Omental fat pad (tissue), 3 donors: ENCODE measurements at regions not wholly inside any gene's neighbourhood (a gene's known extent, or its start where the extent isn't known, plus 50 kb on each side); places are given as distances from the start of the nearest gene placed in this dataset.

ENCODE experiments used
- ATAC-seq: fragments of 150-250 bp; one replicate; pipeline ENCODE4 v1.9.1; 2016; ENCODE audit warnings: mild to moderate bottlenecking, moderate library complexity; ENCODE audit not compliant: low FRiP score
- DNase-seq: peaks from one replicate; pipeline ENCODE4 v3.0.0-alpha.2; 2019; ENCODE audit warnings: low spot score
- TF ChIP-seq, protein P1 (sequence below), 3 donors: fragments of 450-650 bp; IDR thresholded peaks; one replicate each; pipeline ENCODE4 v1.5.1; 2016 to 2017; ENCODE audit warnings: antibody characterized with exemption in 3 of 3, mild to moderate bottlenecking in 3 of 3, moderate library complexity in 2 of 3

DNA sequence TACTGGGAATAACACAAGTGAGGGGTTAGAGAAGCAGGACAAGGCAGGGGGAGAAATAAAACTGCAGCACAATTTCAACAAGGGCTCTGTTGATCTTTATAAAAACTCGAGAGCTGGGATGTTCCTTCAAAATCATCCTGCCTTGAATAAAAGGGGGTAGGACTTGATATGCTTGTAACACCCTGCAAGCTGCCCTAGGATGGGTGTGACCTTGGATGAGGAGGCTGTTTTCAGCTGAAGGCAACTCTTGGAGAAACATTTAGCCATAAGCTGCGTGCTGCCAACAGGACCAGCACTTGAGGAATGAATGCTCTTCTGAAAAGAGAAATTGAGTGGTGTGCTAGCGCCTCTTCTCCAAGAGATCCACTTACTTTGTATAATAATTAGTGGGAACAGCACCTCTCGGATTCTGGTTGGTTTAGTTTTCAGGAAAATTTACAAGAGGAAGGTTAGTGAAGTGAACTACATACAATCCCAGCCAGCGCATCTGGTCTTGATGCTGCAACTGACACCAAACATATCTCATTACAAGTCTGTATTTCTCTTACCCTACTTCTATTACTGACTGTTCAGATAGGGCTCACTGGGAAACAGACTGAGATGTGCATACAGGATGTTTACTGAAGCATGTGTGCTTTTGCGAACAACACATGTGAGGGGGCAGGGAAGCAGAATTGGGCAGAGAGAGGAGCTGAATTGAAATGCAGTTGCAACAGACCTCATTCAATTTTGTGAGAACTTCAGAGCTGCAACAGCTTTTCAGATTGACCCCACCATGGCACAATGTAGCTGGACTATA lies 643.0 kb upstream of the GOLIM4 start:
- ATAC-seq (no peak), DNase-seq (no peak)
- TF ChIP-seq, protein P1, sequence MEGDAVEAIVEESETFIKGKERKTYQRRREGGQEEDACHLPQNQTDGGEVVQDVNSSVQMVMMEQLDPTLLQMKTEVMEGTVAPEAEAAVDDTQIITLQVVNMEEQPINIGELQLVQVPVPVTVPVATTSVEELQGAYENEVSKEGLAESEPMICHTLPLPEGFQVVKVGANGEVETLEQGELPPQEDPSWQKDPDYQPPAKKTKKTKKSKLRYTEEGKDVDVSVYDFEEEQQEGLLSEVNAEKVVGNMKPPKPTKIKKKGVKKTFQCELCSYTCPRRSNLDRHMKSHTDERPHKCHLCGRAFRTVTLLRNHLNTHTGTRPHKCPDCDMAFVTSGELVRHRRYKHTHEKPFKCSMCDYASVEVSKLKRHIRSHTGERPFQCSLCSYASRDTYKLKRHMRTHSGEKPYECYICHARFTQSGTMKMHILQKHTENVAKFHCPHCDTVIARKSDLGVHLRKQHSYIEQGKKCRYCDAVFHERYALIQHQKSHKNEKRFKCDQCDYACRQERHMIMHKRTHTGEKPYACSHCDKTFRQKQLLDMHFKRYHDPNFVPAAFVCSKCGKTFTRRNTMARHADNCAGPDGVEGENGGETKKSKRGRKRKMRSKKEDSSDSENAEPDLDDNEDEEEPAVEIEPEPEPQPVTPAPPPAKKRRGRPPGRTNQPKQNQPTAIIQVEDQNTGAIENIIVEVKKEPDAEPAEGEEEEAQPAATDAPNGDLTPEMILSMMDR (IDR thresholded peaks at IDR 0.05), result no peak

DNA sequence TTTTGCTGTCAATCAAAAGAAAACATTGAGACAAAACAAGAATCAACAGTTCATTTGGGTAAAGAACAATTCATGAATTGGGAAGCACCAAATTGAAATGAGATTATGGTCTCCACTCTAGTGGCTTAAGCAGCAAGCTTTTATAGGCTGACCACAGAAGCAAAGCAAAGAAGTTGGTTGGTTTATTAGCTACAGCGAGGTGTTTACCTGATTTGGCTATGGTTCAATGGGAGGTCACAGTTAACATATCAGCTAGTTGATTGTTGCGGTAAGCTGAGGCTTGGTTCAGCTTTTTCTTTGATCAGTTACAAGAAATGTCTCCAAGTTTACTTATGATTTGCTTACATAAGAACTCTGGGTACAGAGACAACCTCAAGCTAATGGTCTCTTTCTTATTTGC lies 640.5 kb upstream of the GOLIM4 start:
- DNase-seq, result no peak
- TF ChIP-seq, protein P1 (IDR thresholded peaks at IDR 0.05), result no peak
- ATAC-seq, result no peak

DNA sequence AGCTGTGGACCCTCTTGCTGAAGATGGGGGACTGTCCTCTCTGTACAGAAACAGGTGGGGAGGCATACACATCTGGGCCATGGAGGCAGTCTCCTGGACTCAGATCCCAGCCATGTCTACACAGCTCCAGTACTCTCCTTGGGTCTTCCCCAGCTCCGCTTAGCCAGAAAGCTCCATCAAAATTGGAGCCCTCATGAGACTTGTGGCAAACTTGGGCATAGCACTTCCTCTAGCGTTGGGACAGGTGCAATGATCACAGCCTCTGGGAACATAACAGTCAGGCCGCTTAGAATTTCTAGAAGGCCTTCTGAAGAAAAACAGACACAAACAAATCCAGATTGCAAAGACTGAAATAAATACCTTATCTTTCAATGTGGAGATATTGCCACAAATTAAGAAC lies 634.3 kb upstream of the GOLIM4 start:
- TF ChIP-seq, protein P1 (IDR thresholded peaks at IDR 0.05), result no peak
- ATAC-seq (no peak), DNase-seq (no peak)

DNA sequence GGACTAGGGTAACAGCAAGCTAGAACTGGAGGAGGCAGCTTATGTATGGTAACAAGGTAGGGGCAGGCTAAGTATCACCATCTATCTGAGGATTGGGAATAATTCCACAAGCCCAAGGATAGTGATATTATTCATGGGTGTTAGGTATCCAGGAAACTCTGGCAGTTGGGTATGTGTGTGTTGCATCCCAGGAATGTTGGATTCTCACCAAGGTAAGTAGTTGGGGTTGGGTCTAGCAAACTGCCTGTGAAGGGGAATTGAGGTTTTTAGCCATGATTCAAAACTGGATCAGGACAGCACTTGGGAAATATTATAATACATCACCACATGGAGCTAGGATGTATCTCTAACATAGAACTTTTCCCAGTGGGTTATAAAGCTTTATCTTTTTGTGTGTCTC lies 626.4 kb upstream of the GOLIM4 start:
- no peak for ATAC-seq
- TF ChIP-seq, protein P1 (IDR thresholded peaks at IDR 0.05), result no peak
- DNase-seq, result no peak

DNA sequence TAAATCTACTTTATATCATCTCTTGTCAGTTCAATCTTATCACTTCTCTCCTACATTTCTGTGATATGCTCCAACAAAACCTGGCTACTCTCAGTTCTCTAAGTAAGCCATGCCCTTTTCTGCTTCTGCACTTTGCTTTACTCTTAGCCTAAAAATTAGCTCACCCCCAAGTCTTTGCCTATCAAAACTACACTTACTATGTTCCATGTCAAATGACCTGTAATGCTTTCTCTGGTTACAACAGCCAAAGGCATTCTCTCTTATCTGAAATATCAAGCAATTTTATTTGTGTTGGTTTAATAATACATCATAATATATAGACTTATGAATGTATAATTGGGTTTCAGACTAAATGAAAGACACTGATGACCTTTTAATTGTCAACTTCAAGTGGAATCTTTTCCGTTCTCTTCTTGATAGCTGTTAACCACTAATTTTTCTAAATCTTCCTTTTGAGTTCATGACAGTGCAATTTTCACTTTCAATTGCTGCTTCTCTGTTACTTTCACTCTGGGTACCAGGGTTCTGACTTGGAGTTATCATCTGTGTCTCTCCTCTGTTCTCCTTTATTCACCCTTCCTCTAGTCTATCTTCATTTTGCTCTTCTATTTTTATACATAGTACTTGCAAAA lies 619.0 kb upstream of the GOLIM4 start:
- ATAC-seq, result no peak
- DNase-seq, result no peak
- TF ChIP-seq, protein P1 (IDR thresholded peaks at IDR 0.05), result no peak

DNA sequence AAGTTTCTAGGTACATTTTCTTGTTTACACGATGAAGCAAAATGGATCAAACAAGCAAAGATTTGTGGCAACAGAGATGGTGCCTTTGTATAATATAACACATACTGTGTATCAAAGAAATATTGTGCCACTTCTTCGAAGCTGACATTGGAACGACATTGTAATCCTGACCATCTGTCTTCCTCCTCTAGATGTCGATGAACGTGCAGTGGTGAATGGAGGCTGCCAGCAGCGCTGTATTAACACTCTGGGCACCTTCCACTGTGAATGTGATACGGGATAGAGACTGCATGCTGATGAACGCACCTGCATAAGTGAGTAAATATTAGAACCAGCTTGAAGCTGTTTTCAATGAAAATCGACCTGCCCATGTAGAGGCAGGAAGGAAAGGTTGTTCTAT lies 613.3 kb upstream of the GOLIM4 start:
- DNase-seq (no peak), ATAC-seq (no peak)
- TF ChIP-seq, protein P1 (IDR thresholded peaks at IDR 0.05), result no peak

DNA sequence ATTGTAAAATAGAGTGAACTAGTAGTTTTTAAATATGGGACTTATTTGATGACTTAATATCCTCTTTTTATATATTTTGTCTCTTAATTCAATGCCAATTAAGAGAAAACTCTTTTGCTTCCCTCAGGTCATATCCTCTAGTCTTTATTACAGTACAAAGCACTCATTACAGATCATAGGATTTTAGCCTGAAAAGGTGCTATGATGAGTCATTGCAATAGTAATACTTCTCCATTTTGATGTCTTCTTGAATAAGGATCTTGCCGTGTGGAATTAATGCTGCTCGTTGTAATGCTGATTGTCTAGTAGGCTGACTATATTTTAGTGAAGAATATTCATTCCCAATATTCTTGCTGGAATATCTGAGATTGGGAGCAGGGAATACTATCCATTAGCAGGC lies 612.2 kb upstream of the GOLIM4 start:
- DNase-seq (no peak), ATAC-seq (no peak)
- TF ChIP-seq, protein P1 (IDR thresholded peaks at IDR 0.05), result no peak
